Trophoblast cell (in vitro differentiated cells and primary cell): ENCODE measurements at regions not wholly inside any gene's neighbourhood (a gene's known extent, or its start where the extent isn't known, plus 50 kb on each side); places are given as distances from the start of the nearest gene placed in this dataset.

Experiments
- DNase-seq, 2 donors: peaks; one replicate each; pipeline ENCODE4 v3.0.0-alpha.2; 2016
- H2AFZ ChIP-seq: 2 replicates; pipeline ENCODE4 v1.6.1; 2013; ENCODE audit warnings: low read length, moderate library complexity, mild to moderate bottlenecking; ENCODE audit not compliant: insufficient read depth, poor library complexity
- H2AK5ac ChIP-seq: 2 replicates; pipeline ENCODE4 v1.6.1; 2013; ENCODE audit warnings: mild to moderate bottlenecking, low read length
- H2BK120ac ChIP-seq: 2 replicates; pipeline ENCODE4 v1.6.1; 2013; ENCODE audit warnings: low read length, mild to moderate bottlenecking, moderate library complexity; ENCODE audit not compliant: insufficient read depth, poor library complexity
- H2BK12ac ChIP-seq: 2 replicates; pipeline ENCODE4 v1.6.1; 2013; ENCODE audit warnings: mild to moderate bottlenecking, low read length, moderate library complexity
- H2BK5ac ChIP-seq: 2 replicates; pipeline ENCODE4 v1.6.1; 2013; ENCODE audit warnings: low read length, low read depth, moderate library complexity, mild to moderate bottlenecking; ENCODE audit not compliant: poor library complexity
- H3K14ac ChIP-seq: 2 replicates; pipeline ENCODE4 v1.6.1; 2013; ENCODE audit warnings: mild to moderate bottlenecking, low read length
- H3K18ac ChIP-seq: 2 replicates; pipeline ENCODE4 v1.6.1; 2013; ENCODE audit warnings: mild to moderate bottlenecking, low read length
- H3K23ac ChIP-seq: 2 replicates; pipeline ENCODE4 v1.6.1; 2013; ENCODE audit warnings: low read length
- H3K27ac ChIP-seq: 2 replicates; pipeline ENCODE4 v1.5.1; 2013; ENCODE audit warnings: low read depth, mild to moderate bottlenecking, inconsistent platforms, low read length, moderate library complexity
- H3K27me3 ChIP-seq: 2 replicates; pipeline ENCODE4 v1.6.1; 2013; ENCODE audit warnings: inconsistent platforms, mild to moderate bottlenecking, low read length, moderate library complexity; ENCODE audit not compliant: insufficient read depth
- H3K36me3 ChIP-seq, 2 experiments: 1 replicate in 1 of 2; 2 replicates in 1 of 2; pipeline ENCODE4 v1.6.1; 2013; ENCODE audit warnings: low read length in 2 of 2, mild to moderate bottlenecking in 2 of 2, moderate library complexity in 1 of 2; ENCODE audit not compliant: insufficient read depth in 2 of 2, control insufficient read depth in 1 of 2
- H3K4ac ChIP-seq: 2 replicates; pipeline ENCODE4 v1.6.1; 2013; ENCODE audit warnings: low read depth, mild to moderate bottlenecking, low read length, moderate library complexity
- H3K4me1 ChIP-seq, 2 experiments: 1 replicate in 1 of 2; 2 replicates in 1 of 2; pipeline ENCODE4 v1.6.1; 2013; ENCODE audit warnings: low read length in 2 of 2, mild to moderate bottlenecking in 2 of 2, moderate library complexity in 1 of 2; ENCODE audit not compliant: insufficient read depth in 2 of 2, control insufficient read depth in 1 of 2
- H3K4me2 ChIP-seq: 2 replicates; pipeline ENCODE4 v1.6.1; 2013; ENCODE audit warnings: inconsistent platforms, mild to moderate bottlenecking, low read length, moderate library complexity
- H3K4me3 ChIP-seq: 2 replicates; pipeline ENCODE4 v1.5.1; 2013; ENCODE audit warnings: mild to moderate bottlenecking, low read depth, low read length, inconsistent platforms
- H3K79me1 ChIP-seq: one replicate; pipeline ENCODE4 v1.6.1; 2013; ENCODE audit warnings: low read length
- H3K79me2 ChIP-seq: 2 replicates; pipeline ENCODE4 v1.6.1; 2013; ENCODE audit warnings: low read length, mild to moderate bottlenecking; ENCODE audit not compliant: control insufficient read depth, insufficient read depth, poor library complexity
- H3K9ac ChIP-seq: 2 replicates; pipeline ENCODE4 v1.6.1; 2013; ENCODE audit warnings: mild to moderate bottlenecking, low read length
- H3K9me3 ChIP-seq: 2 replicates; pipeline ENCODE4 v1.6.1; 2013; ENCODE audit warnings: low read depth, mild to moderate bottlenecking, control low read depth, inconsistent platforms, low read length; ENCODE audit not compliant: insufficient read depth
- H4K12ac ChIP-seq: 2 replicates; pipeline ENCODE4 v1.6.1; 2013; ENCODE audit warnings: low read depth, mild to moderate bottlenecking, low read length, moderate library complexity
- H4K8ac ChIP-seq: 2 replicates; pipeline ENCODE4 v1.6.1; 2013; ENCODE audit warnings: low read depth, mild to moderate bottlenecking, low read length, moderate library complexity
- H4K91ac ChIP-seq: one replicate; pipeline ENCODE4 v1.6.1; 2013; ENCODE audit warnings: low read depth, mild to moderate bottlenecking, low read length, moderate library complexity
- WGBS: extraction: QIAGEN DNeasy Blood & Tissue Kit; methylation state at CpG from one replicate; pipeline ENCODE4 v1.1.7; 2013; ENCODE audit warnings: missing lambda C conversion rate; ENCODE audit not compliant: insufficient read length, insufficient coverage; ENCODE audit errors: extremely low coverage; 5-methylcytosine and 5-hydroxymethylcytosine counted together

DNA sequence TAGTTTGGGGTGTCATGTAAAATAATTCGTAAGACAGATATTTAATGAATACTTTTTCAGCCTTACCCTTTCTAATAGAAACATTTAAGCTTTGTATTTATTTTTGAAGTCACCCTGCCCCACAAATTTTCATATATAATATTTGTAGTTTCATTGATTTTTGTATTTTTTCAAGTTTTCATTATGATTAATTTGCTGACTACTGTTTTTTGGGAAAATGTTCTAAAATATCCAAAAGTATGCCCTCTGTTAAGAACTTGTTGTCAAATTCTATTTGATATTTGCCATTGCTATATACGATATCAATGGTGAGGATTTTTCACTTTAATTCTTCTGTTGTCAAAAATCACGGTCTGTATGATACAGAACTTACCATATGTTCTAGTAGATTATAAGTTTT lies 793.9 kb upstream of the CITED2 start:
- no CpG with 5 or more reads among the region's 3 CpGs for WGBS
- no peaks in the 10 kb centered on the region for H3K79me2 ChIP-seq
- H3K27me3 ChIP-seq: no peaks in the 10 kb centered on the region
- H4K91ac ChIP-seq: no peak overlapping the region
- H2BK5ac ChIP-seq: no peak overlapping the region
- no peak overlapping the region for H2BK12ac ChIP-seq
- peaks cover 0 to 2% of the 10 kb centered on the region in 2 experiments for H3K36me3 ChIP-seq
- no peak overlapping the region for H2BK120ac ChIP-seq
- H3K23ac ChIP-seq: no peak overlapping the region
- no peak overlapping the region for H4K8ac ChIP-seq
- H3K9me3 ChIP-seq: no peaks in the 10 kb centered on the region
- no peak overlapping the region for H3K18ac ChIP-seq
- no peak overlapping the region for H3K14ac ChIP-seq
- no peak overlapping the region for H3K4ac ChIP-seq
- no peak overlapping the region for H3K4me2 ChIP-seq
- no peak overlapping the region for H2AFZ ChIP-seq
- no peak overlapping the region for H2AK5ac ChIP-seq
- no peaks in the 10 kb centered on the region for H3K4me1 ChIP-seq
- no peak overlapping the region for H4K12ac ChIP-seq
- no peak overlapping the region for H3K9ac ChIP-seq
- no peaks in the 10 kb centered on the region for H3K79me1 ChIP-seq
- DNase-seq: no peak
- H3K4me3 ChIP-seq: no peak overlapping the region
- H3K27ac ChIP-seq: no peak overlapping the region

DNA sequence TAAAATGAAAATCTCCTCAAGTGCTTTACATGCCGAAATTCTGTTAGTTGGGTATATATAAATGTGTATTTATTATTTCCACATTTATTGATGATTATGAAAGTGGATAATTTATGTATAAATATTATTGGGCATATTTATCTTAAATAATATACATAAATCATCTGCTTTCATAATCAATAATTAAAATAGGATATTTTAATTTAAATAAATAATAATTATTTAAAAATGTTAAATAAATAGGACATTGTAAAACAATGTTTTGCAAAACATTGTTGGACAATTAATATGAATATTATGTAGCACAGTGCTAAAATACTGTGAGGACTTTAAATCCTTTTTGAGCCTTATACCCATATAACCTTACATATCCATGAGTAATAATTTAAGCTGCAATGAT lies 786.5 kb upstream of the CITED2 start:
- no peak overlapping the region for H3K9ac ChIP-seq
- no peak overlapping the region for H3K4ac ChIP-seq
- no peak overlapping the region for H3K14ac ChIP-seq
- no peak overlapping the region for H4K8ac ChIP-seq
- no peaks in the 10 kb centered on the region for H3K27me3 ChIP-seq
- H3K79me2 ChIP-seq: no peaks in the 10 kb centered on the region
- no peak overlapping the region for H2BK12ac ChIP-seq
- no peak overlapping the region for H2AFZ ChIP-seq
- H3K23ac ChIP-seq: no peak overlapping the region
- no peak overlapping the region for H4K12ac ChIP-seq
- H3K4me2 ChIP-seq: no peak overlapping the region
- no peaks in the 10 kb centered on the region for H3K4me1 ChIP-seq
- no peak overlapping the region for H3K18ac ChIP-seq
- no peak overlapping the region for H2BK5ac ChIP-seq
- H3K36me3 ChIP-seq: no peaks in the 10 kb centered on the region
- H4K91ac ChIP-seq: no peak overlapping the region
- no peak overlapping the region for H3K27ac ChIP-seq
- no peak overlapping the region for H3K4me3 ChIP-seq
- H2BK120ac ChIP-seq: no peak overlapping the region
- DNase-seq: no peak
- no peaks in the 10 kb centered on the region for H3K79me1 ChIP-seq
- no CpG with 5 or more reads among the region's 1 CpG for WGBS
- no peaks in the 10 kb centered on the region for H3K9me3 ChIP-seq
- no peak overlapping the region for H2AK5ac ChIP-seq

DNA sequence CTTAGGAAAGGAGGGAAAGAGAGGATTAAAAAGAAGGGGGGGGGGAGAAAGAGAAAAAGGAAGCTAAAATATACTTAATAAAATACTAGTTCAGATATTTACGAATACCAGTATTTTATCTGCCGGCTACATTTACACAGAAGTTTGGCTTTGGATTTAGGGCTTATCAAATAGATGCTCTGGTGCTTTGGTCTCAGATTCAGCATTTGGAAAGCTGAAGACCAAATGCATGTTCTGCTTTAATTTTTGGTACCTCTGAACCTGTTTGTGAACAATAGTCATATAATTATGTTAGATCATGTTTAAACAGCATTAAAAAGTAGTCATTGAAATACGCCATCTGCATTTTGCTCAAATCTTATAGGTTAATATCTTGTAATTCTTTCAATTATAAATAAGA lies 786.0 kb upstream of the CITED2 start:
- Histone ChIP-seq H3K4me3 (no peak overlapping the region), H2BK120ac (no peak overlapping the region), H4K12ac (no peak overlapping the region), H2BK5ac (no peak overlapping the region), H2AFZ (no peak overlapping the region), H4K8ac (no peak overlapping the region), H3K4me2 (no peak overlapping the region), H4K91ac (no peak overlapping the region), H3K79me1 (no peaks in the 10 kb centered on the region), H3K9me3 (no peaks in the 10 kb centered on the region), H3K27me3 (no peaks in the 10 kb centered on the region), H3K4me1 (no peaks in the 10 kb centered on the region), H3K14ac (no peak overlapping the region), H3K36me3 (no peaks in the 10 kb centered on the region), H3K9ac (no peak overlapping the region), H3K18ac (no peak overlapping the region), H3K79me2 (no peaks in the 10 kb centered on the region), H2BK12ac (no peak overlapping the region), H3K4ac (no peak overlapping the region), H2AK5ac (no peak overlapping the region), H3K23ac (no peak overlapping the region), H3K27ac (no peak overlapping the region)
- no peak for DNase-seq
- WGBS: no CpG with 5 or more reads among the region's 3 CpGs

DNA sequence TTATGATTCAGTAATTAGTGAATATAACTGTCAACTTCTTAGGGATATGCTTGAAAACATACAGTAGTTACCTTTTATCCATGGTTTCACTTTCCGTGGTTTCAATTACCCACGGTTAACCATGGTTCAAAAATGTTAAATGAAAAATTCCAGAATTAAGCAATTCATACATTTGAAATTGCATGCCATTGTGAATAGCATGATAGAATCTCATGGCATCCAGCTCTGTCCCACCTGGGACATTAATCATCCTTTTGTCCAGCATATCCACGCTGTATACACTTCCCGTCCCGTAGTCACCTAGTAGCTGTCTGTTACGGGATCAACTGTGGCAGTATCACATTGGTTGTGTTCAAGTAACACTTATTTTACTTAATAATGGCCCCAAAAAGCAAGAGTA lies 781.7 kb upstream of the CITED2 start:
- Histone ChIP-seq H3K79me2 (no peaks in the 10 kb centered on the region), H3K4me1 (no peaks in the 10 kb centered on the region), H3K4ac (no peak overlapping the region), H3K18ac (no peak overlapping the region), H2AFZ (no peak overlapping the region), H2BK12ac (no peak overlapping the region), H2BK5ac (no peak overlapping the region), H3K27me3 (no peaks in the 10 kb centered on the region), H2BK120ac (no peak overlapping the region), H3K23ac (no peak overlapping the region), H3K79me1 (no peaks in the 10 kb centered on the region), H4K8ac (no peak overlapping the region), H3K27ac (no peak overlapping the region), H4K12ac (no peak overlapping the region), H3K9ac (no peak overlapping the region), H3K4me3 (no peak overlapping the region), H3K36me3 (no peaks in the 10 kb centered on the region), H2AK5ac (no peak overlapping the region), H3K14ac (no peak overlapping the region), H3K9me3 (no peaks in the 10 kb centered on the region), H4K91ac (no peak overlapping the region), H3K4me2 (no peak overlapping the region)
- WGBS: no CpG with 5 or more reads among the region's 6 CpGs
- peak; percentile 35 to 84 for DNase-seq
